Choroid plexus epithelial cell (primary cell): ENCODE measurements at regions not wholly inside any gene's neighbourhood (a gene's known extent, or its start where the extent isn't known, plus 50 kb on each side); places are given as distances from the start of the nearest gene placed in this dataset.
A peak's percentile ranks its signal among the peaks of the same experiment; 100 is the strongest.

Experiments used
- DNase-seq: peaks from one replicate; pipeline ENCODE4 v3.0.0-alpha.2; 2010; ENCODE audit warnings: low read depth
- H3K4me3 ChIP-seq: 2 replicates; pipeline ENCODE4 v1.5.1; 2011; ENCODE audit warnings: low read depth, mild to moderate bottlenecking, control low read depth, low read length, moderate library complexity
- CTCF ChIP-seq: conservative IDR thresholded peaks from 2 replicates; pipeline ENCODE4 v1.5.1; 2011; ENCODE audit warnings: low read depth, mild to moderate bottlenecking, control low read depth, inconsistent platforms, low read length, moderate library complexity

- H3K4me3 ChIP-seq, result no peak overlapping the region
- no peak for TF ChIP-seq CTCF
- peak; percentile 5 for DNase-seq
Measured at GRCh38 chr5:117713585-117714198, 1139.1 kb upstream of the SEMA6A start.

GRCh38 chr5:117701062-117701461 lies 1126.4 kb upstream of the SEMA6A start:
- DNase-seq, result no peak
- no peak overlapping the region for H3K4me3 ChIP-seq
- no peak for TF ChIP-seq CTCF

GRCh38 chr5:117692606-117693005 lies 1118.0 kb upstream of the SEMA6A start:
- TF ChIP-seq CTCF, result no peak
- DNase-seq, result no peak
- no peak overlapping the region for H3K4me3 ChIP-seq

GRCh38 chr5:117691081-117691870 lies 1116.7 kb upstream of the SEMA6A start:
- no peak for TF ChIP-seq CTCF
- DNase-seq, result no peak
- no peak overlapping the region for H3K4me3 ChIP-seq

- TF ChIP-seq CTCF, result no peak
- H3K4me3 ChIP-seq, result no peak overlapping the region
- DNase-seq, result no peak
Measured at GRCh38 chr5:117690612-117691011, 1116.0 kb upstream of the SEMA6A start.

- no peak for DNase-seq
- H3K4me3 ChIP-seq, result no peak overlapping the region
- TF ChIP-seq CTCF, result no peak
Measured at GRCh38 chr5:117686926-117687325, 1112.3 kb upstream of the SEMA6A start.

- no peak overlapping the region for H3K4me3 ChIP-seq
- no peak for TF ChIP-seq CTCF
- peak; percentile 4 for DNase-seq
Measured at GRCh38 chr5:117682416-117682815, 1107.8 kb upstream of the SEMA6A start.
